HG02852 (cell line): ENCODE measurements at regions not wholly inside any gene's neighbourhood (a gene's known extent, or its start where the extent isn't known, plus 50 kb on each side); places are given as distances from the start of the nearest gene placed in this dataset.

Experiments
- ATAC-seq: cut with Tn5 transposase; IDR thresholded peaks from one replicate; pipeline ENCODE4 v1.9.1; 2021; ENCODE audit warnings: mild to moderate bottlenecking, moderate library complexity; ENCODE audit not compliant: unreplicated experiment

GRCh38 chr5:155897761-155898160, 429.2 kb upstream of the SGCD start:
- ATAC-seq: no peak

DNA sequence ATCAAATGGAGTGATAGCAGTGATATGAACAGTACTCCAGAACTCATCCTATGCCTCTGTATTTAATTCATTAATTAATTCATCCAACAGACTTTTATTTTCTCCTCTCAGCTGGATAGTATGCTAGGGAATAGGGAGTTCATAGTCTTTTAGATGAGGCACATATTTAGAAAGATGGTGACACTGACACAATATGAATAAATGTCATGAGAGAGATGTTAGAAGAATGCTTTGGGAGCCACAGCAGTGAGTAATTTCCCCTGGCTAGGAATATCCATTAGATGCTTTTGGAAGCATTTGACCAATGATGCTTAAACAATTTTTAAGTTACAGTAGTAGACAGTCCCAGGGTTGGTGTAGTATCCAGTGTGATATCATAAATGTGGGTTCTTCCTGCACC, 428.7 kb upstream of the SGCD start:
- no peak for ATAC-seq

- no peak for ATAC-seq
Observed at GRCh38 chr5:155903791-155904190, 423.2 kb upstream of the SGCD start.

- ATAC-seq: no peak
Observed at GRCh38 chr5:155905364-155905763, 421.6 kb upstream of the SGCD start.

GRCh38 chr5:155906046-155906445, 420.9 kb upstream of the SGCD start:
- ATAC-seq: no peak

DNA sequence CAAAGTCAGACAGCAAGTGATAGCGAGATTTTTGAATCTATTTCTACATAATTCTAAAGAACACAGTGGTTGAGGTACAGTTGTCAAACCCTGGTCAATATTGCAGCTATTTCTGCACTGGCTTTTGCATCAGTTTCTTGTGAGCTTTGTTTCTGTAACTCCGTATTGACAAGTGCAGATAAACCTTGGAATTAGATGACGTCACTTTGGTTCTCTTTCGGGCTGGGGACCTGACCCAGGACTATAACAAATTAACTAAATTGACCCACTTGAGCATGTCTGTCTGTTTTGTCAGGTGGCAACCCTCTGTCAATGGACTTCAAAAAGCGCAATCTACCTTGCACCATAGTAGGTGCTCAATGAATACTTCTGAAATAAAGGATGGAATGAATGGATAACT, 418.4 kb upstream of the SGCD start:
- ATAC-seq: no peak

DNA sequence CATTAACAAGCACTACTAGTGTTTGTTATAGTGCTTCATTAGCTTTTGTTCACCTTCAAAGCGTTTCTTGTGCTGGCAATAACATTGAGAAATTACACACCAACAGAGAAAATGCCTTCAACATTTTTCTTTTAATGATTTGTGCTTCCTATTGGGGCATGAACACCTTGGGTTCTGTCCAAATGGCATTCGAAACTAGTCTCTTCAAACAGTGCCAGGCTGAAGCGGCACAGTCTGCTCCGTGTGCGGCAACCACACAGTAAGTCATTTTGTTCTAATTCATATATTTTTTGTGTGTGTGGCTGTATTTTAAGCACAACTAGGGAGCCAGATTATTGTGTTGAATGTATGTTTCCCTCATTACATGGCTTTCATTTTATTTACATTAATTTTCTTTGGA, 414.7 kb upstream of the SGCD start:
- ATAC-seq: no peak

DNA sequence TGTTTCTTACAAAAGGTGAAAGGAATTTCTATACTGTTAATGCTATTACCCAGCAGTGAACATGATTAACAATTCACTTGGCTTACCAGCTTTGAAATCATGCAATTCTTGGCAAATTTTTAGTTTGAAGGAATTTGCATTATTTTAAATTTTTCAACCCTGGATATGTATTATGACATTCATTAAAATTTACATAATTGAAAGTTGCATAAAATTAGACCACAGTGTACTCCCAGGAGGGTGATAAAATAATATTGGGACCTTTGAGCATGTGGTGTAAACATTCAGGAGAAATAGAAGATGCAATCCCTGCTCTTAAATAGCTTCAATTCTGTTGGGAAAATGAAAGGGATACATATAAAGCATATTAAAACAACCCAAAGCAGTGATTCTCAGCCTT, 412.2 kb upstream of the SGCD start:
- ATAC-seq: no peak

DNA sequence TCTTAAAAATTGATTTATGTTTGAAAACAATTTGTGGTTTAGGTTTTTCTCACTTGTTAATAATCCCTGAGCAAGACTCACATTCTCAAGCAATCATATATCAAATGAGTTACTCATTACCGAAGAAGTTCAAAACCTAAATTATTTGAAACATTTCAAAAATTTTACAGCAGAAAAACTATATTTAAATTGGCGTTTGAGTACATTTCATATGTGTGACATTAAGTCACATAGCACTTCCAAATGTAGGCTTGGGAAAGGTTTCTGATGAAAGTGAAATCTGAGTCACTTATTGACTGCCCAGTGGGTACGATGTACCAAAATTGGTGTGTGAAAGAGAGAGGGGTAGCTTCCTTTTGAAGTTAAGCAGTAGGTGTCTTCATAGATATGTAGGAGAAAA, 411.4 kb upstream of the SGCD start:
- ATAC-seq: no peak

DNA sequence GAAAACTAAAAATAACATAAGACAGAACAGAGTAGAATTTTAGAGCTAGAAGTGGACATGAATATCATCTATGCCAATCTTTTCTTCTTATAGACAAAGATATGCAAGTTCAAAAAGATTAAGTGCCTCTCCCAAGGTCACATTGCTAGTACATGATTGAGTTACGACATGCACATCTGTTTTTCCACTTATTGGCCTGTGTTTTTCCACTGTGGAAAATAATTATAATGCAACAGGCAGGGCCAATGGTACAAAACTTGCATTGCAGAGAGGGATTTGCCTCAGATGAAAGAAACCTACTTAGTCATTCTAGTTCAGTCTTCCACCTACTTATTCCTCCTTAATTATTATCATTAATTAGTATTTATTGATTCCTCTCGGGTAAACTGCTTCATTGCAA, 407.8 kb upstream of the SGCD start:
- ATAC-seq: no peak

DNA sequence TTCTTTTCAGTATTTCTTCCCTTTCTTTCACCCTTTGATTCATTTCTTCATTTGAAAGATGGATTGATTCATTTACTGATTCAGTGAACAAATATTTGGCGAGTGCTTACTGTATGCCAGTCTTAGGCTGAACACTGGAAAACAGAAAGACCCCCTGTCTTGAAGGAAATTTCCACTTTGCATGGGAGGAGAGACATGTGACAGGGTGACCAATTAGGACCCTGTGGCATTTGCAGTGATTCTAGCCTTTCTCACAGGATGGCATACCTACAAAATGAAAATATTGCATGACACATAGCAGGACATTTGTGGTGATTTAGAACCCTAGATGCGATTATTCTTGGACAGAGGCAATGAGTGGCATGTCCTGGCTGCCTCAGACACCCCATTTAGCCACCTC, 407.2 kb upstream of the SGCD start:
- ATAC-seq: no peak

GRCh38 chr5:155921621-155922020, 405.3 kb upstream of the SGCD start:
- no peak for ATAC-seq

DNA sequence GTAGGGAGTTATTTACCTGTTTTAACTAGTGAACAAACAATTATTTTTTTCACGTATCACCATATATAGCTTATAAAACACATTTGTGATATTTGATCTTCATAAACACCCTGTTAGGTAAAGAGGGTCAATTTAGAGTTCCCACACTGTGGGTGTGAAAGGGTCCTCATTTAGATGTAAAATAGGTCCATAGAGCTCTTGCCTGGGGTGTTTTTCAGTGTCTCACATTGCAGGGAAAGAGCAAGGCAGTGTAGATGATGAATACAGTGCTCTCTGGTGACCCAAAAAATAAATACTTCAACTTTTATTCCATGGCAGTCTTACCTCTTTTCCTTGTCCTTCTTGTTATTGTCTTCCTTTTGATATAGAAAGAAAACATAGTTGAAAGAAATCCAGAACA, 403.2 kb upstream of the SGCD start:
- ATAC-seq: no peak

- ATAC-seq: no peak
Observed at GRCh38 chr5:155926031-155926430, 400.9 kb upstream of the SGCD start.

DNA sequence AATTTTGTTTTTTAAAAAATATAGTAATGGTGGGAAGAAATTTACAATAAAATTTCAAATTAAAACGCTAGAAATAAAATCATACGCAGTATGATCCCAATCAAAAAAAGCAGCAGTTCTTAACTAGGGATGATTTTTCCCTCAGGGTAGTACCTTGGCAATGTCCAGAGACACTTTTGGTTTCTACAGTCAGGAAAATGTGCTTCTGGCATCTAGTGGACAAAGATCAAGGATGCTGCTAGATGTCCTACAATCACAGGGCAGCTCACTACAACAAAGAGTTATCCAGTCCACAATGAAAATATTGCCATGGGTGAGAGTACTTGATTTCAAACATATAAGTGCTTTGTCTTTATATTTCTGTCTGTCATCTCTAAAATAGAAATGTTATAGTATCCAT, 400.2 kb upstream of the SGCD start:
- ATAC-seq: no peak

DNA sequence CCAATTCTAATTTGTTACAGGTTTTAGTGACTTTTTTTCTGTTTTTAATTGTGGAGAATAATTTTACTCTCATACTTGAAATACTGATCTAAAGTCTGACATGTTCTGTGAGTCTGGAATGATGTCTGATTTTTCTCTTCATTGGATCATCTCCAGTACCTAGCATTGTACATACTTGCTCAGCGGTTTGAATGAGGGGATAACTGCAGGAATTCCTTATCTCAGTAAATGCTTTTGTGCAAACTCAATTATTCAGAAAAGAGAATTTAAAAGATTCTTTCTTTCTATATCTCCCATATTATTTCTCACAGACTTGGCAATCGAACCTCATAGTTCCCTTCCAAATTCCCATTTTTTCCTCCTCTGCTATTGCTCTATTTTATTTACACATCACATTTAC, 397.9 kb upstream of the SGCD start:
- ATAC-seq: no peak

- no peak for ATAC-seq
Observed at GRCh38 chr5:155934964-155935363, 392.0 kb upstream of the SGCD start.

DNA sequence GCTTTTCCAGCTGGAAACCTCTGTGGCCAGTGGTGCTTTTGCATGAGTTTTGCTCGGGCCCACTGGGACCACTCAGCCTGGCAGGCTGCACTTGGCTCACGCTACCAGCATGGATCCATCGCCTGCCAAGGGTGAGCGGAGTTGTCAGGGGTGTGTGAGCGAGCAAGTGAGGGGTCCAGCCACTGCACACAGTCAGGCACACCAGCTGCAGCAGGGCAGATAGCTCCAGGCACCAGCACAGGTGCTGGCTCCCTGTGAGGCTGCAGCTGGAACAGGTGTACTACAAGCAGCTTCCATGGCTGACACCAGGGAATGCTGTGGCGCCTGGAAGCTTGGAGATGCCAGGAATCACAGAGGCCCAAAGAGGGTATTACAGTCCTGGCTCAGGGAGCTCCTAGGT, 391.2 kb upstream of the SGCD start:
- no peak for ATAC-seq

DNA sequence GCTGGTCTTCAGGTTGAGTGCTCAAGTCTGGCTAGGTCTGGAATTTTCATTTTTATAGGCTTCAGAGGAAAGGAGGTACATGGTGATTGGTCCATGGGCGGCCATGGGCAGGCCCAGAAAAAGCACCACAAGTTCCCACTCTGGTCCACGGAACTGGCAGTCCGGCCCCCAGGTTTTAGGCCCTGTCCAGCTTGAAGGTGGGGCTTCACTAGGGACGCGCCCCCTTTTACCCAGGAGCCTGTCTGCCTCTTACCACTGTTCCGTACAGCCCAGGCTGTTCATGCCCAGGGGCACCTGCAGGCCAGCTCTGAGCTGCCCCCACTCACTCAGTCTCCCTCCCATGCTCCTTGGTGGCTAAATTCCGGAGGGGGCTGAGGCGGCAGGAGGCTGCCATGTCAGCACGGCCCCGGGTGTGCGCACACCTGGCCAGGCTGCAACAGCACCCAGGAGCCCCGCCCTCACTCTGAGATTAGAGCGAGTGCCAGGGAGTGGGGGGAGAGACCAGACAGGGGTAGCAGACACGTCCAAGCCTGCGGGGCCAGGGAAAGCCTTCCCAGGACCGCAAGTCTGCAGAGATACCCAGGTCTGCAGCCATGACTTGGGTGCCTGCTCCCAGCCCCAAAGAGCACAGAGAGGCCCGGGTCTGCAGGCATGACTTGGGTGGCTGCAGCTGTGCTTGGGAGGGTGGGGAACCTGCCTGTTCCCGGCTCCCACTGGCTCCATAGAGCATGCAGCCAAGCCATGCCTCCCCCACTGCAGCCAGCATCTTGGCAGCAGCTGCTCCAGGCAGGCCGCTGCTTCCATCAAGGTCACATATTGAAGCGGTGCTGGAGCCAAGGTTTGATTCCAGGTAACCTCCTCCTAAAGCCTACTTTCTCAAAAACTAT, 390.2 kb upstream of the SGCD start:
- ATAC-seq: no peak

- no peak for ATAC-seq
Observed at GRCh38 chr5:155938051-155938450, 388.9 kb upstream of the SGCD start.

DNA sequence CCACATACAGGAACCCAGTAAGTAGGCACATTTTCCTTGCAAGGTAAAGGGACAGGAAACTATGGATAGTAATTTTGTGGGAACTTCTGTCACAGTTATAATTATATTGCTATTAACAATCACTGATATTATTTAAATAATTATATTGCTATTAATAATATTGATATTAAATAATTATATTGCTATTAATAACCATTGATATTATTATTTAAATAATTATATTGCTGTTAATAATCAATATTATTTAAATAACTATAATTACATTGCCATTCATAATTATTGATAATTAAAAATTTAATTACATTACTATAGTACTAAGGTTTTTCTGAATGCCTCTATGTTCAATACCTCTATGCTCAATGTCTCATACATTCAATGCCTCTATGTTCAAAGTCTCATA, 385.6 kb upstream of the SGCD start:
- no peak for ATAC-seq

DNA sequence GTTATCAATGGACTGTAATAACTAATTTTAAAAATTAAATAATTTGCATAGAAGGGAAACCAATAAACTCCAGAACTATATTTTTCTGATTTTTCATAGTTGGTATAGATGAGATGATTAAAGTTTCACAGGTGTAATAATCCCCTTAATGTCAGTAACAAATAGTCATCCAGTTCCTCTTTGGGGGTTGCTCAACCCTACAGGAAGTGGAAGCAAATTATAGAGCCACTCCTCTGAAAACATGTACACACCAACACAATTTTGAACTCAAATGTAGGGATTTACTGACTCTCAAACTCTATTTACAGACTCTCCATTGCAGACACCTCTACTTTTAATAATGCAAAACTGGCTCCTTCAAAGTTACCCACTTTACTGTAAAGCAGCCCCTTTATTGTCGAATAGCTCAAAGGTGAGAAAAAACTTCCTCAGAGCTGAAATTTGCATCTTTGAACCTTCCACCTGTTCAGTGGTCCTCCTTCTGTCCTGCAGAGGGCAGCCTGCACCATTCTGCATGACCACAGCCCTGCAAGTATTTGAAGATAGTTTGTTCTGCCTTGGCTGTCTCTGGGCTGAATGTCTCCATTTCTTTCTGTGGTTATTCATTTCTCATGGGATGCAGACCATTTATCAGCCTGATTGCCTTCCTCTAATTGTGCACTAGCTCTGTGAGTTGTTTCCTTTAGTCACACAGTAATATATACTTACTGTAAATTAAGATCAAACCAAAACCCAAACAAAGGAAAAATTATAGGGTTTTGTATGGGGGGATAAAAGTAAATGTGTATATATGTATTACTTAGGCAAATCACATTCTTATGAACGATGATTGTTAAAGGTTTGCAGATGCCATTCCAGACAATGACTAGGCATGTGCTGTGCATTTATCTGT, 383.2 kb upstream of the SGCD start:
- peak; percentile 93 for ATAC-seq
